ENCODE measurements at regions not wholly inside any gene's neighbourhood (a gene's known extent, or its start where the extent isn't known, plus 50 kb on each side); places are given as distances from the start of the nearest gene placed in this dataset.

GRCh38 chr1:187716160-187716559, 887.4 kb downstream of the PLA2G4A start:
- TF ChIP-seq EZH2 (IDR thresholded peaks at IDR 0.05; ENCODE audit: borderline replicate concordance, low read depth, low read length, severe bottlenecking) (no peak), CTCF (IDR thresholded peaks at IDR 0.05; ENCODE audit: borderline replicate concordance, extremely low read depth, low read length, poor library complexity, severe bottlenecking) (no peak)
